ENCODE measurements at regions not wholly inside any gene's neighbourhood (a gene's known extent, or its start where the extent isn't known, plus 50 kb on each side); places are given as distances from the start of the nearest gene placed in this dataset.

DNA sequence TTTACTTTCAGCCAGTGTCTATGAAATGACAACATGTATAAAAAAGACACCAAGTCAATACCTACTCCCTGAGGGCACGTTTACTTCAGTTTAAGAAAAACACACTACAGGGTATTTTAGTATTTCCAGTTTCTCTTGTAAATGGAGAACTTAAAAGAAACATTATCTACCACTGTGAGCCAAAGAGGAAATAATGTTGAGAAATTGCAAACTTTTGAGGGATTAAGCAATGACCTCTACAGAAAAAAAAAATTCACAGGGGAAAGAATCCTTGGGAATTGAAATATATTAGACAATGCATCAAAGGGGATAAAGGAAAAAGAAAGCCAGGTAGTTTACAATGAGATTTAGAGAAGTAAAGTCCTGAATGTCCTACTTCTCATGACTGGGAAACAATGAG is 126.0 kb downstream of the KCNJ2 start:
- Histone ChIP-seq H3K4me3 (ENCODE audit: low read depth in 1 of 2, low read length in 1 of 2) (peak overlapping the region in 1 of 2 experiments; percentile 26), H3K4me1 (ENCODE audit: control insufficient read depth in 1 of 2, insufficient read depth in 1 of 2, low read depth in 1 of 2, low read length in 1 of 2) (peaks cover 37 to 41% of the 10 kb centered on the region in 2 experiments), H3K9me3 (no peaks in the 10 kb centered on the region), H3K27me3 (no peaks in the 10 kb centered on the region), H3K36me3 (no peaks in the 10 kb centered on the region), H3K27ac (peak overlapping the region; percentile 89)
- TF ChIP-seq, protein P1, sequence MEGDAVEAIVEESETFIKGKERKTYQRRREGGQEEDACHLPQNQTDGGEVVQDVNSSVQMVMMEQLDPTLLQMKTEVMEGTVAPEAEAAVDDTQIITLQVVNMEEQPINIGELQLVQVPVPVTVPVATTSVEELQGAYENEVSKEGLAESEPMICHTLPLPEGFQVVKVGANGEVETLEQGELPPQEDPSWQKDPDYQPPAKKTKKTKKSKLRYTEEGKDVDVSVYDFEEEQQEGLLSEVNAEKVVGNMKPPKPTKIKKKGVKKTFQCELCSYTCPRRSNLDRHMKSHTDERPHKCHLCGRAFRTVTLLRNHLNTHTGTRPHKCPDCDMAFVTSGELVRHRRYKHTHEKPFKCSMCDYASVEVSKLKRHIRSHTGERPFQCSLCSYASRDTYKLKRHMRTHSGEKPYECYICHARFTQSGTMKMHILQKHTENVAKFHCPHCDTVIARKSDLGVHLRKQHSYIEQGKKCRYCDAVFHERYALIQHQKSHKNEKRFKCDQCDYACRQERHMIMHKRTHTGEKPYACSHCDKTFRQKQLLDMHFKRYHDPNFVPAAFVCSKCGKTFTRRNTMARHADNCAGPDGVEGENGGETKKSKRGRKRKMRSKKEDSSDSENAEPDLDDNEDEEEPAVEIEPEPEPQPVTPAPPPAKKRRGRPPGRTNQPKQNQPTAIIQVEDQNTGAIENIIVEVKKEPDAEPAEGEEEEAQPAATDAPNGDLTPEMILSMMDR (IDR thresholded peaks at IDR 0.05): no peak

DNA sequence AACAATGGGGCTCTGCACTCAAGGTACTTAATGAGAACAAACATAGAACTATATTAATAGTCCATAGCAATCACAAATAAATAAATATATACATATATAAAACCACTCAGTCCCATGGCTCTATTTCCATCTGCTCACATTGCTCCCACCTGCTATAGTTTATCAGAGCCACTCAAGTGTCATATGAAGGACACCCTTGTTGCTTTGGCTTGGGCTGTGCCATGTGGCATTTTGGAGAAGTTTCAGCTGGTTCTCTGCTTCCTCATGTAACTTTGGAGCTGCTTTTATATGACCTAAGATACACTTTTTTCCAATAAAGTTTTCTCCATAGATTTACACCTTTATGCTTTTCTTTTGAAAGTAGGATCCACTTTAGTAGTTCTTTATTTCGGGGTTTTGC is 126.4 kb downstream of the KCNJ2 start:
- H3K4me1 ChIP-seq (ENCODE audit: control insufficient read depth in 1 of 2, insufficient read depth in 1 of 2, low read depth in 1 of 2, low read length in 1 of 2): peaks cover 33 to 37% of the 10 kb centered on the region in 2 experiments
- H3K36me3 ChIP-seq: no peaks in the 10 kb centered on the region
- no peaks in the 10 kb centered on the region for H3K27me3 ChIP-seq
- H3K4me3 ChIP-seq (ENCODE audit: low read depth in 1 of 2, low read length in 1 of 2): peak overlapping the region in 1 of 2 experiments; percentile 26
- H3K27ac ChIP-seq: peak overlapping the region; percentile 89
- no peaks in the 10 kb centered on the region for H3K9me3 ChIP-seq
- TF ChIP-seq, protein P1 (IDR thresholded peaks at IDR 0.05): no peak

DNA sequence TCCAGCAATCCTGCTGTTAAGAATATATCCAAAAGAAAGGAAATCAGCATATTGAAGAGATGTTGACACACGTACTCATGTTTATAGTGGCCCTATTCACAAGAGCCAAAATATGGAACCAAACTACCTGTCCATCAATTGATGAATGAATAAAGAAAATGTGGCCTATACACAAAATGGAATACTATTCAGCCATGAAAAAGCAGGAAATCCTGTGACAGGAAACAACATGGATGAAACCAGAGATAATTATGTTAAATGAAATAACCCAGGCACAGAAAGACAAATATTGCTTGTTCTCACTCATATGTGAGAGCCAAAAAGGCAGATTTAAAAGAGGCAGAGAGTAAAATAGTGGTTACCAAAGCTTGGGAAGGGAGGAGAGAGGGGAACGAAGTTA is 127.1 kb downstream of the KCNJ2 start:
- TF ChIP-seq, protein P1 (IDR thresholded peaks at IDR 0.05): no peak
- H3K4me3 ChIP-seq (ENCODE audit: low read depth in 1 of 2, low read length in 1 of 2): peak overlapping the region in 1 of 2 experiments; percentile 26

DNA sequence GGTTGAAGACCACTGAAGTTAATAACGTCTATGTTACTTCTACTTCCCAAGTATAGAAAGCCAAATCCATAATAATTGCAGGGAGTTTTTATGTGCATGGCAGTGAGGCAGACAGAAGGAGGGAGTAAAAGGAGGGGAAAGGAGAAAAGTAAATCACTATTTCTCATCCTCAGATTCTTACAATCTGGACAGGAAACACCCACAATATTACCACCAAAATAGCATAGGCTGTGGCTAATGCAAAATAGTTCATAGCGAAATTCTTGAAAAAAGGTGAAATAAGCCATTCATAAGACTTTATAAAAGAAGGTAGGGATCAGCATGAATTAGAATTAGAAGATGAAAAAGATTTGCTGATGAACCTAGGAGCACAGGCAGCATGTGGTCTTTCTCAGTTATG is 128.1 kb downstream of the KCNJ2 start:
- TF ChIP-seq, protein P1 (IDR thresholded peaks at IDR 0.05): no peak
- H3K4me3 ChIP-seq (ENCODE audit: low read depth in 1 of 2, low read length in 1 of 2): no peak overlapping the region
- no peaks in the 10 kb centered on the region for H3K36me3 ChIP-seq
- H3K27me3 ChIP-seq: no peaks in the 10 kb centered on the region
- H3K4me1 ChIP-seq (ENCODE audit: control insufficient read depth in 1 of 2, insufficient read depth in 1 of 2, low read depth in 1 of 2, low read length in 1 of 2): peaks cover 30 to 34% of the 10 kb centered on the region in 2 experiments
- H3K9me3 ChIP-seq: no peaks in the 10 kb centered on the region
- no peak overlapping the region for H3K27ac ChIP-seq

More for the DNA sequence above, 127.1 kb downstream of the KCNJ2 start:
- peak overlapping the region; percentile 89 for H3K27ac ChIP-seq
- no peaks in the 10 kb centered on the region for H3K27me3 ChIP-seq
- no peaks in the 10 kb centered on the region for H3K9me3 ChIP-seq
- H3K36me3 ChIP-seq: no peaks in the 10 kb centered on the region
- H3K4me1 ChIP-seq (ENCODE audit: control insufficient read depth in 1 of 2, insufficient read depth in 1 of 2, low read depth in 1 of 2, low read length in 1 of 2): peaks cover 30 to 34% of the 10 kb centered on the region in 2 experiments

DNA sequence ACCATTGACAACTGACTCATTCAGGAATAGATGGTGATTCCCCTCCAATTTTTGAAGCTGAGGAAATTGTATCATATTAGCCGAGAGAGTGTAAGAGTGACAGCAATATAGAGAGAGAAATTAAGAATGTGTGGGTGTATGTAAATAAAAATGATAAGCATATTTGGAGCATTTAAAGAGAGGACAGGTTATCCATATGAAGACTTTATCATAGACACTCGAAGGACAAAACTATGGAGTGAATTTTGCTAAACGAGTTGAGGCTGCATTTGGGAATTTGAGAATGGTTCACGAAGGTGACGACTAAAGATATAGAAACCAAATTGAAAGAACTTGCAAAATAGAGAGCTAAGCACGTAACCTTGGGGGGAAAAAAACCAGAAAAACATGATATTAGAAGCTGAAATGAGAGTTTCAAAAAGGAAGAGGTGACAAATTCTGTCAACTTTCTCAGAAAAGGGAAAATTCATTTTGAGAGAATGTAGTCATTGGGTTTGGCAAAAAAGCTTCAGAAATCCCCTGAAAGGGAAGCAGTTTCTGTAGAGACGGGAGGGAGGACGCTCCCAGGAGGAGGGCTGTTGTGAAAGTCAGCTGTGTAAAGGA is 129.7 kb downstream of the KCNJ2 start:
- no peak overlapping the region for H3K27ac ChIP-seq
- H3K36me3 ChIP-seq: no peaks in the 10 kb centered on the region
- no peaks in the 10 kb centered on the region for H3K9me3 ChIP-seq
- peaks cover 27 to 28% of the 10 kb centered on the region in 2 experiments for H3K4me1 ChIP-seq (ENCODE audit: control insufficient read depth in 1 of 2, insufficient read depth in 1 of 2, low read depth in 1 of 2, low read length in 1 of 2)
- no peak overlapping the region for H3K4me3 ChIP-seq (ENCODE audit: low read depth in 1 of 2, low read length in 1 of 2)
- TF ChIP-seq, protein P1 (IDR thresholded peaks at IDR 0.05): no peak
- no peaks in the 10 kb centered on the region for H3K27me3 ChIP-seq
